ENCODE measurements at regions not wholly inside any gene's neighbourhood (a gene's known extent, or its start where the extent isn't known, plus 50 kb on each side); places are given as distances from the start of the nearest gene placed in this dataset.

GRCh38 chr6:3640868-3641267 lies 110.6 kb downstream of the PXDC1 start:
- no peak for DNase-seq

DNA sequence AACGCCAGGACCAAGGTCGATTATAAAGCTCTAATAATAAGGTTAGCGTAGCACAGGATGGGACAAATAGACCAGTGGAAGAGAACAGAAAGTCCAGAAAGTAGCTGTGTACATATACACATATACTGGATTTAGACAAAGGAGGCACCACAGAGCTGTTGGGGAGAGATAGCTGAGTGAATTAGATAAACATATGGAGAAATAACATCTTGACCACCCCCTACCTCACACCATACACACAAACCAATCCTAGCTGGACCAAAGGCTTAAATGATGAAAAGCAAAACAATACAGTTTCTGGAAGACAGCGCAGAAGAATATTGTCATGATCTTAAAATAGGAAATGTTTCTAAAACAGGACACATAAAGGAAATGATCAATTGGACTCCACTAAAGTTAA lies 112.9 kb downstream of the PXDC1 start:
- no peak for DNase-seq

DNA sequence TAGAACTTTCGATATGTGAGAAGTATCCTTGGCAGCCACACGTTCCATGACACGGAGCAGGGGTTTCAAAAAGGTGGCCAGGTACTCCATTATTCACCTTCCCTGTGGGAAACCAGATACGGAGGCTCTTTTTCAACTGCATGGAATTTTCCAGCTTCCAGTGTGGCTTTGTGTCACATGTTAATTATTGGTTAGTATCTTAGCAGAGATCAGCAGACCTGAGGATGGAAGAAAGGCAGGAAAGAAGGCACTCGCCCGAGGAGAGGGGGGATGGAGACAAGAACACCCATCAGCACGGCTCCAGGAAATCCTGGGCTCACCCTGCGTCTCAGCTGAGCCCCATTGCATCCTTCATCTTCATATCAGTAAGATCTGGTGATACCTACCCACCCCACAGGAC lies 115.5 kb downstream of the PXDC1 start:
- no peak for DNase-seq

DNA sequence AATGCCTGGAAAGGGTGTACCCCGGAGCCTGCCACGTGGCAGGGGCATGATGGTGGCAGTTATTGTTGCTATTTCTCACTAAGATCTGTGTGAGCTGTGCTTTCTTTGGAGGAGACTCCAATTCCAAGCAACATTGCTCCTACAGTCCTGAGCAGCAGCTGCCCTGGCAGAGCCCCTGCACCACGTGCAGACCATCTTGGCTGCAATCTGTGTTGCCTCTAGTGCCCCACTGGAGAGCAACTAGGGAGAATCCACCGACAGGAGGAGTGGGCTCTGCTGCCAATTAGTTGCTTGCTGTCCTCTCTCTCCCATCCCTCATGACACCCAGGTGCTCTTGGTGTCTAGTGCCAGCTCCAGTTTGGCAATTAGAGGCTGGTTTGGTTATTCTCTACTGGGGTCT lies 116.0 kb downstream of the PXDC1 start:
- DNase-seq, result no peak

- no peak for DNase-seq
Measured at GRCh38 chr6:3634280-3634816, 117.2 kb downstream of the PXDC1 start.

GRCh38 chr6:3633711-3634110 lies 117.8 kb downstream of the PXDC1 start:
- DNase-seq, result no peak

GRCh38 chr6:3631877-3632276 lies 119.6 kb downstream of the PXDC1 start:
- no peak for DNase-seq

DNA sequence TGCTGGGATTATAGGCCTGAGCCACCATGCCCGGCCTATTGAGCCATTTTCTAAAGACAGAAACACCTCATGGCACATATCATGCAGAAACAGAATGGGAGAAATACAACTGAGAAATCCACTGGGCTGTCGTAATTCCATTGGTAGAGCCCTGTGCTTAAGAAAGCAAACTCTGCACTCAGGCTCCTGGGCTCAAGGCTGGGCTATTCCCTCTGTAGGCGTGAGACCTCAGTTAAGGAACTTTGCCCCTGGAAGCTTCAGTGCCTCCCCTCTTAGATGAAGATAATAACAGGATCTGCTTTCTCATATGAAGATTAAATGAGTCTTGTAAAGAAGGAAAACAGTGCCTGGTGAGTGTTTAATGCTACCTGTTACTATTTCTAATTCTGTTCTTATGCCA lies 120.3 kb downstream of the PXDC1 start:
- DNase-seq, result no peak

DNA sequence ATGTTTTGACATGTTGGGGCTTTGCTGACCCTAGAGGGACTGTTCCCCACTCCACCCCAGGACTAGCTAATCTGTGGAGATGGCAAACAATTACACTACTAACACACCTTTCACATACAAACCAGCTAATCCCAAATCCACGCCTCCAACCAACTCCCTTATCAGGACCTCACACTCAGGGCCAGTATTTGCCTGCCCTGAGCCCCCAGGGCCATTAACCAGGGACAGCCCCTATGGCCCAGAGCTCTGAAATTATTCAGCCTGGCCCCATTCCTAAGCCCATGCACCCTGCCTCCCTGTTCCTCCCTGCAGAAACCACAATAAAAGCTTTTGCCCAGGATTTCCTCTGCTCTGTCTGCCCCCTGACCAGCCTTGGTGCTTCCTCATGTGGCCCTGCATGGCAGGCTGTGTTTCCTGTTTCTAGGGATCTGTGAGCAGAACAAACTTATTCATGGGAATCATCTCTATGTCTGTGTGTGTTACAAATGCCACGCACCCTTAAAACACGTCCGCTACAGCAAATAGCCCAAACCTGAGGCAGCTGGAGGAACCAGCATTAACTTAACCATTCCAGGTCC lies 121.2 kb downstream of the PXDC1 start:
- peak; percentile 5 for DNase-seq

GRCh38 chr6:3627956-3628835 lies 123.3 kb downstream of the PXDC1 start:
- peak; percentile 22 for DNase-seq

DNA sequence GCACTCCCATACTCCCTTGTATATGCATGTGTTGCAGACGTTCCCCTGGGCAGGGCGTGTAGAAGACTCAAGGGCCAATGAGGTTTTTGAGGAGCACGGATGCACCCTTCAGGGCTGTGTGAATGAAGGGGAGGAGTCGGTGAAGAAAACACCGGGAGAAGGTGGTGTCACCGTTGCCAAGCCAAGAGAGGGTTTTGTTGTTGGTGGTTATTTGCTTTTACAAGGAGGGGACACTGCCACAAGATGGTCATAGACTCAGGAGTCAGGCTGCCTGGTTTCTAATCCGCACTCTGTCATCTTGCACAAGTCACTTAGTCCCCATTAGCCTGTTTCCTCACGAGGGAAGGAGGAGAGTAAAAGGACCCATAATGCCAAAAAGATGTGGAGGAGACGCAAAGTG lies 124.0 kb downstream of the PXDC1 start:
- DNase-seq, result no peak

- DNase-seq, result no peak
Measured at GRCh38 chr6:3625980-3626563, 125.4 kb downstream of the PXDC1 start.

GRCh38 chr6:3625149-3625979 lies 126.1 kb downstream of the PXDC1 start:
- DNase-seq, result no peak

DNA sequence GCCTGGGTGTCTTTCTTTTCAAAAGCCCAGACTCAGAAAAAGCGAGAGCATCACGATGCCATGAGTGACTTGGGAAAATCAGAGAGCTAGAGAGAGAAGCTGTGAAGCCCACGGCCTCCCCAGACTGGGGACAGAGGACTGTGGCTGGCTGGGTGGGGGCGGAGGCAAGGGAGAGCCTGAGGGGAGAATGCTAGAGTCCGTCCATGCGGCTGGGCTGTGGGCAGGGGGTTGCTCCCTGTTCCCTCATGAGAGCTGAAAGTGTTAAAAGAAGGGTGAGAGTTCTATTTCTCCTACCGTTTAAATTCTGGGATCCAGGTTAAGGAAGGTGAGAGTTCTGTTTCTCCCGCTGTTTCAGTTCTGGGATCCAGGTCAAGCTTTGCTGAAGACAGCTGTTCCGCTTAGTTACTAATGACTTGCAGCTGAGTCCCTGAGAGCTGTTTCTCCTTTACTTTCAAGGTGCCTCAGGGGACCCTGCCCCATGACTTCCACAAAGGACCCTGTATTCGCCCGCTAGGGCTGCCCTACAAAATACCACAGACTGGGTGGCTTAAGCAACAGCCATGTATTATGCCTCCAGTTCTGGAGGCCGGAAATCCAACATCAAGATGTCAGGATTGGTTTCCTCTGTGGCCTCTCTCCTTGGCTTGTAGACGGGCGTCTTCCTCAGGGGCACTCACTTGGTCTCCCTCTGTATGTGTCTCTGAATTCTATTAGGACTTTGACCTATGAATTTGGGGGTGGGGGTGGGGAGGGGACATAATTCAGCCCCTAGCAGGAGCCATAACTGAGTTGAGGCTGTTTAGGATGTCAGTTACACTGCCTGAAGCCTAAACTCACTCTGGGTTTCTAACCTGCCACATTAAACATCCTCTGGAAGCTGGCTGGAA lies 127.0 kb downstream of the PXDC1 start:
- no peak for DNase-seq

DNA sequence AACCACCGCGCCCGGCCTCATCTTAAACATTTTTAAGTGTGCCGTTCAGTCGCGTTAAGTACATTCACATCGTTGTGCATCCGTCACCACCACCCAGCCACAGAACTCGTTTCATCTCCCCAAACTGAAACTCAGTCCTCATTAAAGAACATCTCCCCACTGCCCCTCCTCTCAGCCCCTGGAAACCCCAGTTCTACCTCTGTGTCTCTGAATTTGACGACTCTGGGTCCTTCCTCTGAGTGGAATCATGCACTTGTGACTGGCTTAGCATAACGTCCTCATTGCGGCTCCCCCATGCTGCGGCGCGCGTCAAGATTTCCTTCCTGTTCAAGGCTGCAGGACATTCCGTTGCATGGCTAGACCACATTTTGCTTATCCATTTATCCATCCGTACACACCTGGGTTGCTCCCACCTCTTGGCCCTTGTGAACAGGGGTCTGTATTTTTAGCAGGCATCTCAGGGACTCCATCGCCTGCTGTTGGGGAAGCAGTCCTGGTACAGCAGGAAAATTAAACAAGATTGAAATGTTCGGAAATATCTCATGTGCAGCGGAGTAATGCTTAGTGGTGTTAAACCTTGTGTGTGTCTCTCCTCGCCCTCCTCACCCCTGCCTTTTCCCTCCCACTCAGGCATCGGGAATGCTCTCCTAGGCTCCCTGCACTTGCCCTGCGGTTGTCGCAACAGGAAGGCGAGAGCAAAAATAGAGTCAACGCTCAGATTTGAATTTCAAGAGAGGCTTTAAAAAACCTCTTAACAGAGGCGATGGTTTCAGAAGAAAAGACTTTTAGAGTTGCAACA lies 127.9 kb downstream of the PXDC1 start:
- peak; percentile 15 for DNase-seq

DNA sequence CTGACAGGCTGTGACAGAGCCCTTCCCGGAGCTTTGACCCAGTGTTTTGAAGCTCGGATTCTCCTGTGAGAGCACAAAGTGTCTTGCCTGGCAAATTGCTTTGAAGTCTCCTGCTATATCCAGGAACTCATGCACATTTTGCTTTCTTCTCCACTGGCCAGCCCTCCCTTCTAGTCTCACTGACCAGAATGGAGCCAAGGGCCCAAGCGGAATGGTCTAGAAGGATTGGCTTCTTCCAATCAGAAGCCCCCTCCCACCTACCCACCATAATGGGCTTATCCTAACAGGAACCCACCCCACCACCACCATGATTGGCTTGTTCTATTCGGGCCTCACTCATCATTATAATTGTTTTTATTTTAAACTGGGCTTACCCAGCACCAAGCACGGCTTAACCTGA lies 130.1 kb downstream of the PXDC1 start:
- DNase-seq, result no peak

- DNase-seq, result no peak
Measured at GRCh38 chr6:3620937-3621336, 130.6 kb downstream of the PXDC1 start.

- DNase-seq, result no peak
Measured at GRCh38 chr6:3620389-3620788, 131.1 kb downstream of the PXDC1 start.

DNA sequence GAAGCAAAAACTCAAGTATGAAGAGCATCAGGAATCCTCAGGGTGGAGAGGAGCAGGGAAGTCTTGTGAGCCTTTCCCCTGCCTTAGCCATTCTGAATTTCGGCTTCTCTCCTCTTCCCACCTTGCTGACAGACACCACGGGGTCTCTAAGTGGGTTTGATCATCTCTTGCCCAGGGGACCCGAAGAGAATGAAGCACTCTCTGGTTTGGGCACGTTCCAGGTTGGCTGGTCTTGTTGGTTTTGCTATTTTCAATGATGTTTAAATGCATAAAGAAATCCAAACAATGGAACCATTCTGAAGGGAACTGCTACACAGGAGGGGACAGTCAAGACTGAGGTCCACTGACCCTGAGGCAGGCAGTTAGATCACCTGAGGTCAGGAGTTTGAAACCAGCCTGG lies 131.7 kb downstream of the PXDC1 start:
- no peak for DNase-seq

GRCh38 chr6:3619201-3619600 lies 132.3 kb downstream of the PXDC1 start:
- no peak for DNase-seq

DNA sequence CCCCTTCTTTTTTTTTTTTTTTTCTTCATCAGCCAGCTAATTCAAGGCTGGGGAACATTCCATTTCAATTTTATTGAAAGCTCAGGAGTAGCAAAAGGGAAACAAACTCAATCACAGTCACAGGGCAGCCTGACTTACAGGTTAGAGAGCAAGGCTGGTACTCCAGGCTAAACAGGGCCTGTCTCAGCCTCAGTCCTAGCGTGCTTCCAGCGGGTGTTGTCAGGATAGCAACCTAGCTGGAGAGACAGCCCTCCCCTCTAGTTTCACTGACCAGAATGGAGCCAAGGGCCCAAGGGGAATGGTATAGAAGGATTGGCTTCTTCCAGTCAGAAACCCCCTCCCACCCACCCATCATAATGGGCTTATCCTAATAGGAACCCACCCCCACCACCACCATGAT lies 132.9 kb downstream of the PXDC1 start:
- no peak for DNase-seq
